ENCODE measurements at regions not wholly inside any gene's neighbourhood (a gene's known extent, or its start where the extent isn't known, plus 50 kb on each side); places are given as distances from the start of the nearest gene placed in this dataset.

DNA sequence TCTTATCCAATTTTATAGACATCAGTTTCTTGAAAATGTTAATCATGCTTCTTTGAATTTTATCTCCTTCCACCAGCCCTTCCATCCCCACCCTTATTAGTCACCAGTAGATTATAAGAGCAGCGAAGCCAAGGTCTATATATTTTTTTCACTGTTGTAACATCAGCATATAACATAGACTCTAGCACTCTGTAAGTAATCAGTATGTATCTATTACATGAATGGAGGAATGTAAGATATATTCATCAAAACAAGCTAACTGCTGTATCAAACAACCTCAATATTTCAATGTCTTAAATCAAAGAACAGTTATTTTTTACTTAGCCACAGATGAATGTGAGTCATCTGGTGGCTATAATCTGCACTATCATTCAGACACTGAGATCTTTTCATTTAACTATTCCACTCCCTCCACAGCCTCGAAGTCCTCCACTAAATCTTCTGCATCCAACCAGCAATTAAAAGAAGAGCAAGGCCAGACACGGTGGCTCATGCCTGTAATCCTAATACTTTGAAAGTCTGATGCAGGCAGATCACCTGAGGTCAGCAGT lies 178.9 kb downstream of the CENPC start:
- DNase-seq: no peak
- Mint-ChIP-seq H3K4me3 (no peak overlapping the region), H3K36me3 (no peaks in the 10 kb centered on the region), H3K27me3 (peaks cover 9% of the 10 kb centered on the region), H3K27ac (no peak overlapping the region), H3K9me3 (ENCODE audit: low read depth) (no peaks in the 10 kb centered on the region), H3K4me1 (no peaks in the 10 kb centered on the region)
- CTCF ChIA-PET: interaction anchor here (0.9 kb wide), 1 partner anchor 11 kb away, joined by 3 read pairs; no protein-coding TSS in a partner anchor
- no peak for ATAC-seq

DNA sequence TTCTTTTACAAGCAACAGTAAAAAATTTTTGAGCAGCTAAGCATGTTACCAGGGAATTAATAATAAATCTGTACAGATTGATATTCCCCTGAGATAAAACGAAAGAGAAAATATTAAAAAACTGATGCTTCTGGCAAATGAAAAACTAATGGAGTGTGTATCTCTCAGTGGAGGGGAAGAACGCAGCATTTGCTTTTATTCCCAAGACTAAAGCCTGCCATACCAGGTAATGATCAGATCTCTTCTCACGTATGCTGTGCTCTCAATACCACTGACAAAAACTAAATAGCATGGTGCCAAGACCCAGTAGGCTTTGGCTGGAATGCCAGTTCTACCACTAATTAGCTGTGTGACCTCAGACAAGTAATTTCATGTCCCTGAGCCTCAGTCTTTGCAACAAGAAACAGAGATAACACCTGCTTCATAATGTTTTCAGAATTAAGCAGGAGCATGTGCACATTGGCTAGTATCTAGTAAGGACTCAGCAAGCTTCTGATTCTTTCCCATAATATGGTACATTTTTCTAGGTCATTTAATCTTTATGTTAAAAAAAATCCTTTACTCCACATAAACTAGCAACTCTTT lies 179.6 kb downstream of the CENPC start:
- Mint-ChIP-seq H3K27ac (no peak overlapping the region), H3K9me3 (ENCODE audit: low read depth) (no peaks in the 10 kb centered on the region), H3K4me1 (no peaks in the 10 kb centered on the region), H3K4me3 (no peak overlapping the region), H3K27me3 (peaks cover 9% of the 10 kb centered on the region), H3K36me3 (no peaks in the 10 kb centered on the region)
- CTCF ChIA-PET: no interaction called here
- DNase-seq (no peak), ATAC-seq (no peak)

DNA sequence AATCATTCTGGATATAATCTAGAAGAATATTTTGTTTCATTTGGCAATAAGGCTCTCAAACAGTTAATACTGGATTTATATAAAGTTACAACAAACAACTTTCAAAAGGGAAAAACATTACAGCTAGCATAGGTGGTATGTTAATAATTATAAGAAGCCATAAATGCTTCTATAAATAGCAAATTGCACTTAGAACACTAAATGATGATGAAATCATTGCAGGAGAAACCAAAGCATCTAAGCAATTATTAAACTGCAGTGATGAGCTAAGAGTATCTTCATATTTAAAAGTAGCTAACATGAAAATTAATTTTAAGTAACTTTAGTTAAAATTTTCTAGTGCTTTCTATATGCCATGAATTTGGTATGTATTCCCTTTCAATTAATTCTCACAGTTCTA lies 189.5 kb downstream of the CENPC start:
- CTCF ChIA-PET: interaction anchor here (0.6 kb wide), 1 partner anchor 11 kb away, joined by 3 read pairs; no protein-coding TSS in a partner anchor
- H3K27ac Mint-ChIP-seq: no peak overlapping the region
- H3K27me3 Mint-ChIP-seq: no peaks in the 10 kb centered on the region
- DNase-seq: no peak
- no peaks in the 10 kb centered on the region for H3K4me1 Mint-ChIP-seq
- H3K9me3 Mint-ChIP-seq (ENCODE audit: low read depth): no peaks in the 10 kb centered on the region
- no peak overlapping the region for H3K4me3 Mint-ChIP-seq
- no peak for ATAC-seq
- no peaks in the 10 kb centered on the region for H3K36me3 Mint-ChIP-seq

- Mint-ChIP-seq H3K27ac (no peak overlapping the region), H3K4me1 (no peaks in the 10 kb centered on the region), H3K4me3 (no peak overlapping the region), H3K9me3 (ENCODE audit: low read depth) (no peaks in the 10 kb centered on the region), H3K36me3 (no peaks in the 10 kb centered on the region), H3K27me3 (peaks cover 8% of the 10 kb centered on the region)
- CTCF ChIA-PET: no interaction called here
- no peak for DNase-seq
- ATAC-seq: no peak
Observed at GRCh38 chr4:67346654-67347053, 198.6 kb downstream of the CENPC start.

DNA sequence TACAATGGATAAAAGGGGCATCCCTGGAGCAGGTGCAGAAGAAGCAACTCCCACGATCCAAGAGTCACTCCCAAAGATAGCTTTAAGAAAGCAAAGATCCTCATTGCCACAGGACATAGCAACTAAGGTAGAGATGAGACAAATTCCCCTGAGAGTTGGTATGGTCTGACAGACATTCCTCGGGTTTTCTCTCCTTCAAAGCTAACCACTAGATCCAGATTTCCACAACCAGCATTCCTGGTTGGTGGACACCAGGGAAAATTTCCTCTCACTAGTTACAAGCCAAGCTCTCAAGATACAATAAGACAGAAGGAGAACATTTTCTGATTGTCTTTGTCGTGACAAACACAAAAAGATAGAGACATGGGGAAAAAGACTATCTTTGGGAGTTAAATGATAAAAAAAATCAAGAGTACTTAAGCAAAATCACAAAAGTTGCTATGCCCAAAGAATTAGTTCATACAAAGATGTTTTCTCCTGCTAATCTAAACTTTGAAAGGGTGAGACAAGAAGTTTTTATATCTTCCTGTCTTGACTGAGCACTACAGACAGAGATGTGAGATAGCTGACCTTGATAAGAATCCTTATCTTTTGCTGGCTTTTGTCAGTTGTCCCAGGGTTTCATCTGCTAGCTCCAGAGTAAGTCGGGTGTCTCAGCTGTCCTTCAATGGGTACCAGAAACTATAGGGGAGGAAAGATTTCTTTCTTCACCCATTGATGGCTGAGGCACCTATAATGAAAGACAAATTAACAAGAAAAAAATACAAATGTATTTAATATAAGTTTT lies 200.5 kb downstream of the CENPC start:
- ATAC-seq (no peak), DNase-seq (no peak)
- Mint-ChIP-seq H3K27ac (no peak overlapping the region), H3K4me3 (no peak overlapping the region), H3K9me3 (ENCODE audit: low read depth) (no peaks in the 10 kb centered on the region), H3K4me1 (no peaks in the 10 kb centered on the region), H3K36me3 (no peaks in the 10 kb centered on the region), H3K27me3 (peaks cover 8% of the 10 kb centered on the region)
- CTCF ChIA-PET: no interaction called here

DNA sequence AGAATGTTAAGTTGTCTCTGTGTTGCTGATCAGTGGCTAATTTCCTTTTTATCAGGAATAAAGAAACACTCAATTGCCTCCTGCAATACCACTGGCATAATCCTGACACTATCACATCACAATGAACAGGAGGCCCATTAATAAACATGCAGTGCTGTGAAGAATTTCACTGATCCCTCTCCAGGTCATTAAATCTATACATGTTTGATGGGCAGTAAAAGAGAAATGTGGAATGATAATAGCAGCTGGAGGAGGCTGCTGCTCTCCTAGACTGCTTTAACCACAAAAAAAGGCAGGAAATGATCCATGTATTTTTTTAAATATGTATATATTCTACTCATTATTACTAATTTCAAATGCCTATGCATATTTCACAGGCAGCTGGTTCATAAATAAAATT lies 202.1 kb downstream of the CENPC start:
- no peak for ATAC-seq
- CTCF ChIA-PET: no interaction called here
- no peaks in the 10 kb centered on the region for H3K36me3 Mint-ChIP-seq
- no peak overlapping the region for H3K27ac Mint-ChIP-seq
- no peaks in the 10 kb centered on the region for H3K9me3 Mint-ChIP-seq (ENCODE audit: low read depth)
- peaks cover 8% of the 10 kb centered on the region for H3K27me3 Mint-ChIP-seq
- H3K4me3 Mint-ChIP-seq: no peak overlapping the region
- no peaks in the 10 kb centered on the region for H3K4me1 Mint-ChIP-seq
- DNase-seq: no peak

- Mint-ChIP-seq H3K4me3 (no peak overlapping the region), H3K27ac (no peak overlapping the region), H3K4me1 (no peaks in the 10 kb centered on the region), H3K27me3 (peaks cover 8% of the 10 kb centered on the region), H3K9me3 (ENCODE audit: low read depth) (no peaks in the 10 kb centered on the region), H3K36me3 (no peaks in the 10 kb centered on the region)
- no peak for DNase-seq
- CTCF ChIA-PET: interaction anchor here (1.3 kb wide), 1 partner anchor 15 kb away, joined by 3 read pairs; no protein-coding TSS in a partner anchor
- no peak for ATAC-seq
Observed at GRCh38 chr4:67342291-67342690, 203.0 kb downstream of the CENPC start.

GRCh38 chr4:67333664-67334063 lies 211.6 kb downstream of the CENPC start:
- H3K36me3 Mint-ChIP-seq: no peaks in the 10 kb centered on the region
- CTCF ChIA-PET: no interaction called here
- no peaks in the 10 kb centered on the region for H3K9me3 Mint-ChIP-seq (ENCODE audit: low read depth)
- H3K4me3 Mint-ChIP-seq: no peak overlapping the region
- DNase-seq (no peak), ATAC-seq (no peak)
- H3K4me1 Mint-ChIP-seq: no peaks in the 10 kb centered on the region
- H3K27me3 Mint-ChIP-seq: peaks cover 17% of the 10 kb centered on the region
- H3K27ac Mint-ChIP-seq: no peak overlapping the region

DNA sequence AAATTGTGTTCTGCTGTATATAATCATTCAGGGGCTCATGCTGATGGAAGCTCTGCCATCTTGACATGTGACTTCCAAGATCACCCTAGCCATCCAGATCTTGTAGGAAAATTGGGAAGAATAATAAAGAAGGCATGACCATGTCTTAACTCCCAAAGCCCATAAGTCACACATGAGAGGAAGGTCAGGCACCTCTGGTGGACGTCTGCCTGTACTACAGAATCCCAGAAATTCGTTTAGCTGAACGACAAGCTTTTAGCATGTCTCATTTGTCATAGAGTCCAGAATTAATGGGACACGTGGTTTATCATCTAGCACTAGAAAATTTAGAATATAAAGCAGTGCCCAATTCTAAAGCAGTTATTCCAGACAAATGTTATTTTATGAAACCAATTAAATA lies 212.7 kb downstream of the CENPC start:
- Mint-ChIP-seq H3K4me1 (no peaks in the 10 kb centered on the region), H3K9me3 (ENCODE audit: low read depth) (no peaks in the 10 kb centered on the region), H3K27ac (no peak overlapping the region), H3K4me3 (no peak overlapping the region), H3K36me3 (no peaks in the 10 kb centered on the region), H3K27me3 (peaks cover 17% of the 10 kb centered on the region)
- DNase-seq (no peak), ATAC-seq (no peak)
- CTCF ChIA-PET: interaction anchor here (1.0 kb wide), 1 partner anchor 9 kb away, joined by 5 read pairs; no protein-coding TSS in a partner anchor

DNA sequence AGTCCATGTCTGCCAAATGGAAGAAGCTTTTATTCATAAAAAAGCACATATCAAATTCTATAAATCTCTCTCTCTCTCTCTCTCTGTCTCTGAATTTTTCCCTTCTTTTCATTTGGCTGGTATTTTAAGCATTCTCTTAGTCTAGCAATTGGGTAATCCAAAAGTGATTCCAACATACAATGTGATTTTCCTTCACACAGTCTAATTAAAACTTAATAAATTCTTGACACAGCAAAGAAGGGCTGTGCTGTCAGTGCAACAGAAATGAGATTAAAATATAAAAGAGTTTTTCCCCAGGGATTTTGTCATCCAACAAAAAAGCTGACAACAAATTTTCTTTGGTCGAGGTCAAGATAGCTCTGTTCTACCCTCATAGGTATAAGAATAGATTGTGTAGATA lies 216.9 kb downstream of the CENPC start:
- no peak for ATAC-seq
- Mint-ChIP-seq H3K36me3 (no peaks in the 10 kb centered on the region), H3K27ac (no peak overlapping the region), H3K4me1 (no peaks in the 10 kb centered on the region), H3K27me3 (peaks cover 2% of the 10 kb centered on the region), H3K4me3 (no peak overlapping the region), H3K9me3 (ENCODE audit: low read depth) (no peaks in the 10 kb centered on the region)
- DNase-seq: no peak
- CTCF ChIA-PET: interaction anchor here (0.8 to 2.0 kb wide), 3 partner anchors 11 to 240 kb away, joined by 3 to 7 read pairs (median 6); no protein-coding TSS in a partner anchor

DNA sequence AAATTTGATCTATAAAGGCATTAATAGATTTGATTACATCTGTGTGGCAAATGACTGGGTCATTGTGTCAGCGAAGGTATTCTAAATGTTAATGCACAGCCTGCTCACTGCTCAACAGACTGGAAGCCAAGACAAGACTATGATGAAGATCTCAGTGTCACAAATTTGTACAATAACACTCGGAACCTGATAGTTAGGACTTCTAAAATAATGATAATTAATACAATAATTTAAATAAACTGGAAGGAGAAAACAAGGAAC lies 217.4 kb downstream of the CENPC start:
- Mint-ChIP-seq H3K27me3 (no peaks in the 10 kb centered on the region), H3K27ac (no peak overlapping the region), H3K4me3 (no peak overlapping the region), H3K36me3 (no peaks in the 10 kb centered on the region), H3K9me3 (ENCODE audit: low read depth) (no peaks in the 10 kb centered on the region), H3K4me1 (no peaks in the 10 kb centered on the region)
- CTCF ChIA-PET: interaction anchor here (0.8 to 2.0 kb wide), 3 partner anchors 12 to 240 kb away, joined by 3 to 7 read pairs (median 6); no protein-coding TSS in a partner anchor
- DNase-seq: no peak
- no peak for ATAC-seq

DNA sequence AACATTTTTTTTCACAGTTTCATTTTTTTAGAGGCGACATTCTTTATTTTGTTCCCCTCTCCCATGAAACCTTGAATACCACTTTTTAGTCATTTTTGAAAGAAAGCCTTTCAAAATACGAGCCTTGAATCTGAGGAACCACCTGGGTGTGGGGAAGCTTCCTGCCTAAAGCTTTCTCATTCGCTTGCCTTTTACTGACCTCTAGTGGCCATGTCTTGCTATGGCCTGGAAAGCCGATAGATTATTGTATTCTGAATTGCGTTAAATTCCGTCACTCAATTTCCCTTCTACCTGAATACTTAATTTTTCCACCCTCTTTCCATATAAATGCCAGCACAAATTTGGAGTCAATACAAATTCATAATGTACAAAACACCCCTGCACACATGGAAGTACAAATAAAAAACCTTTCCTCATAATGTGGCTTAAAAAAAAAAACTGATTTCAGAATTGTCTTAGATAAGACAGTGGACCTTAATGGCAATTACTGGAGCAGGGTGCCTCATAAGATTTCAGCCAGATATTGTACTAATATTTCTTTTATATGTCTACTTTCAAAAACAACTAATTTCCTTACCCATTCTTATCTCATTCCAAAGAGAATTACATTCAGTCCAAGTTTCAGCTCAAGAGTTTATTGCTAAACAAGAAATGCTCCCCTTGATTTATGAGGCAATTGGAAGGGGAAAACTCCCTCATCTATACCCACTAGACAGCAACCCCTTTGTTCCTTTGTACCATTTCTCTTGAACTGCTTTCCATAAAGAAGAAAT lies 217.9 kb downstream of the CENPC start:
- Mint-ChIP-seq H3K27me3 (no peaks in the 10 kb centered on the region), H3K27ac (no peak overlapping the region), H3K4me1 (no peaks in the 10 kb centered on the region), H3K9me3 (ENCODE audit: low read depth) (no peaks in the 10 kb centered on the region), H3K36me3 (no peaks in the 10 kb centered on the region), H3K4me3 (no peak overlapping the region)
- CTCF ChIA-PET: interaction anchor here (0.8 to 2.0 kb wide), 4 partner anchors 12 to 240 kb away, joined by 3 to 7 read pairs (median 4); no protein-coding TSS in a partner anchor
- DNase-seq: peak; percentile 60
- ATAC-seq: peak; percentile 60

- ATAC-seq (no peak), DNase-seq (no peak)
- CTCF ChIA-PET: no interaction called here
- H3K4me1 Mint-ChIP-seq: no peaks in the 10 kb centered on the region
- H3K9me3 Mint-ChIP-seq (ENCODE audit: low read depth): no peaks in the 10 kb centered on the region
- H3K27ac Mint-ChIP-seq: no peak overlapping the region
- H3K27me3 Mint-ChIP-seq: no peaks in the 10 kb centered on the region
- no peak overlapping the region for H3K4me3 Mint-ChIP-seq
- H3K36me3 Mint-ChIP-seq: no peaks in the 10 kb centered on the region
Observed at GRCh38 chr4:67325791-67326190, 219.5 kb downstream of the CENPC start.

Data from activated CD8-positive, alpha-beta memory T cell treated with anti-CD3 and anti-CD28 coated beads, Interleukin-2, amount 10 ng/mL, durations not matched to agents 7 days and 5 days (primary cell).